ENCODE measurements at regions not wholly inside any gene's neighbourhood (a gene's known extent, or its start where the extent isn't known, plus 50 kb on each side); places are given as distances from the start of the nearest gene placed in this dataset.

- no peak for TF ChIP-seq GTF2F1 (IDR thresholded peaks at IDR 0.05; ENCODE audit: borderline replicate concordance, low read depth, low read length)
- no peak for TF ChIP-seq ASH2L (IDR thresholded peaks at IDR 0.05; ENCODE audit: low read length)
- TF ChIP-seq TAF1 (IDR thresholded peaks at IDR 0.05; ENCODE audit: low read depth, low read length), result no peak
- no peak for TF ChIP-seq KDM4A (IDR thresholded peaks at IDR 0.05; ENCODE audit: low read depth, low read length, severe bottlenecking)
- no peak for TF ChIP-seq POU5F1 (IDR thresholded peaks at IDR 0.05; ENCODE audit: low read depth, low read length)
- no peak for TF ChIP-seq SUZ12 (IDR thresholded peaks at IDR 0.05; ENCODE audit: low read length)
- no peak for TF ChIP-seq SRF (IDR thresholded peaks at IDR 0.05; ENCODE audit: low read depth, low read length)
- TF ChIP-seq RBBP5 (IDR thresholded peaks at IDR 0.05; ENCODE audit: borderline replicate concordance, low read depth, low read length), result no peak
Observed at GRCh38 chr16:73420244-73420643, 372.3 kb upstream of the ZFHX3 start (continued).

Data from H1 (cell line).